OCI-LY1 (cell line): ENCODE measurements at regions not wholly inside any gene's neighbourhood (a gene's known extent, or its start where the extent isn't known, plus 50 kb on each side); places are given as distances from the start of the nearest gene placed in this dataset.
"Not testable (repeated sequence)": the region's sequence is repeated elsewhere in the genome, so short reads cannot be mapped to it uniquely, and the experiment has no call there.

Experiments used
- CTCF ChIP-seq: fragments of 200-600 bp; sonication (generic), shearing (Covaris generic); IDR thresholded peaks from 2 replicates; pipeline ENCODE4 v1.5.1; 2017; ENCODE audit warnings: mild to moderate bottlenecking, antibody characterized with exemption, low read length, moderate library complexity, mixed read lengths
- EZH2 ChIP-seq: fragments of 200-600 bp; sonication (generic), shearing (Covaris generic); IDR thresholded peaks from 2 replicates; pipeline ENCODE4 v1.8.0; 2017; ENCODE audit warnings: borderline replicate concordance, mixed run types, mild to moderate bottlenecking, antibody characterized with exemption, low read length, moderate library complexity, mixed read lengths

GRCh38 chr2:132337844-132338243 lies 78.8 kb upstream of the GPR39 start:
- TF ChIP-seq CTCF, EZH2: not testable (repeated sequence)
